HPDE6-E6E7 (cell line): ENCODE measurements at regions not wholly inside any gene's neighbourhood (a gene's known extent, or its start where the extent isn't known, plus 50 kb on each side); places are given as distances from the start of the nearest gene placed in this dataset.
"Not testable (repeated sequence)": the region's sequence is repeated elsewhere in the genome, so short reads cannot be mapped to it uniquely, and the experiment has no call there.

Experiments
- DNase-seq: peaks from one replicate; pipeline ENCODE4 v3.0.0; 2011; ENCODE audit warnings: missing footprints; ENCODE audit errors: extremely low spot score

- DNase-seq, result no peak
These were observed 110.2 kb upstream of the EGFLAM start for GRCh38 chr5:38148021-38148625.

GRCh38 chr5:38143384-38143783 lies 115.0 kb upstream of the EGFLAM start:
- no peak for DNase-seq

GRCh38 chr5:38141665-38142064 lies 116.7 kb upstream of the EGFLAM start:
- DNase-seq, result no peak

- DNase-seq, result no peak
These were observed 119.8 kb upstream of the EGFLAM start for GRCh38 chr5:38138574-38138973.

GRCh38 chr5:38135486-38136039 lies 122.8 kb upstream of the EGFLAM start:
- no peak for DNase-seq

- no peak for DNase-seq
These were observed 123.5 kb upstream of the EGFLAM start for GRCh38 chr5:38134810-38135209.

- DNase-seq, result not testable (repeated sequence)
These were observed 124.1 kb upstream of the EGFLAM start for GRCh38 chr5:38134294-38134693.

- no peak for DNase-seq
These were observed 126.7 kb upstream of the EGFLAM start for GRCh38 chr5:38131686-38132085.

- no peak for DNase-seq
These were observed 134.0 kb upstream of the EGFLAM start for GRCh38 chr5:38124321-38124720.

GRCh38 chr5:38121420-38121819 lies 136.9 kb upstream of the EGFLAM start:
- DNase-seq, result no peak

GRCh38 chr5:38119836-38120235 lies 138.5 kb upstream of the EGFLAM start:
- no peak for DNase-seq

- no peak for DNase-seq
These were observed 140.4 kb upstream of the EGFLAM start for GRCh38 chr5:38117784-38118479.

GRCh38 chr5:38115318-38115827 lies 143.0 kb upstream of the EGFLAM start:
- no peak for DNase-seq

GRCh38 chr5:38113880-38114279 lies 144.5 kb upstream of the EGFLAM start:
- no peak for DNase-seq

GRCh38 chr5:38113456-38113855 lies 144.9 kb upstream of the EGFLAM start:
- no peak for DNase-seq

- no peak for DNase-seq
These were observed 145.4 kb upstream of the EGFLAM start for GRCh38 chr5:38112938-38113337.

GRCh38 chr5:38110130-38110529 lies 148.2 kb upstream of the EGFLAM start:
- no peak for DNase-seq

GRCh38 chr5:38107096-38107495 lies 151.3 kb upstream of the EGFLAM start:
- DNase-seq, result no peak

- DNase-seq, result no peak
These were observed 152.6 kb upstream of the EGFLAM start for GRCh38 chr5:38105801-38106200.

GRCh38 chr5:38105231-38105570 lies 153.2 kb upstream of the EGFLAM start:
- DNase-seq, result no peak

- DNase-seq, result no peak
These were observed 153.7 kb upstream of the EGFLAM start for GRCh38 chr5:38104497-38105230.

GRCh38 chr5:38101897-38102296 lies 156.5 kb upstream of the EGFLAM start:
- DNase-seq, result no peak
